Cardiac fibroblast (primary cell): ENCODE measurements at regions not wholly inside any gene's neighbourhood (a gene's known extent, or its start where the extent isn't known, plus 50 kb on each side); places are given as distances from the start of the nearest gene placed in this dataset.

Experiments used
- DNase-seq, 2 donors: peaks; one replicate each; pipeline versions ENCODE4 v3.0.0 to v3.0.0-alpha.2; 2010; ENCODE audit warnings: low read depth in 2 of 2
- H3K4me3 ChIP-seq, 2 donors: replicated peaks in 1 of 2; 1 replicate in 1 of 2; 2 replicates in 1 of 2; pipeline ENCODE4 v1.5.1; 2011; ENCODE audit warnings: low read depth in 2 of 2, low read length in 2 of 2, mild to moderate bottlenecking in 2 of 2, moderate library complexity in 1 of 2
- TF ChIP-seq, protein P1 (sequence below): IDR thresholded peaks from one replicate; pipeline ENCODE4 v1.5.1; 2011; ENCODE audit warnings: low read depth, mild to moderate bottlenecking, low read length, inconsistent platforms

DNA sequence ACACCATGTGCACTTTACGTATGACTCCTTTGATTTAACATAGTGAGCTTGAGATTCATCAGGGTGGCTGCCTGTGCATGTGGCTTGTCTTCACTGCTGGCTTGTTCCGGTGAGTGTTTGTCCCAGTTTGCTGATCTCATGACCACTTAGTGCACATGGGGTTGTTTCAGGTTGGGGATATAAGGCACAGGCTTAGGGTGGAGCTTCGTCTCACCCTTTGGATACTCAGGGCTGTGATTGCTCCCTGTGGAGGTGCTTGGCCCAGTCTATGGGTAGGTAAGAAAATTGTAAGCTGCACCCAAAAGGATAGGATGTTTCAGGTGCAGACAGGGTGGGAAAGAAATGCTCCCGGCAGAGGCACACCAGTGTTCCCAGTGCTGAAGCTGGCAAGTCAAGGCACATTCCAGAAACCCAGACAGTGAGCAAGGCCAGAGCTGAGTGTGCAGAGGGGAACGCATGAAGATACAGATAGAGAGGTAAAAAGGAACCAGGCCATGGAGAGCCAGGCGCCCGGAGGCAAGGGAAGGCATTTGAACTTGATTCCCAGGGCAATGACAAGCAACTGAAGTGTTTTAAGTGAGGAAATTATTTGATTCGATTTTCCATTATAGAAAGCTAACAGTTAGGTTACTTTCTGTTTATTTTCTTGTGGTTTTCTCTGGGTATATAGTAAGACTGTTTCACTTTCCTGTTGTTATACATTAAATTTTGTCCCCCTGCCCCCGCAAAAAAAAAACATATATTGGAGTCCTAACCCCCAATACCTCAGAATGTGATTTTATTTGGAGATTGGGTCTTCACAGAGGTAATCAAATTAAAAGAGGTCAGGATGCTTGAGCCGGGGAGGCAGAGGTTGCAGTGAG is 289.8 kb upstream of the KLF6 start:
- TF ChIP-seq, protein P1, sequence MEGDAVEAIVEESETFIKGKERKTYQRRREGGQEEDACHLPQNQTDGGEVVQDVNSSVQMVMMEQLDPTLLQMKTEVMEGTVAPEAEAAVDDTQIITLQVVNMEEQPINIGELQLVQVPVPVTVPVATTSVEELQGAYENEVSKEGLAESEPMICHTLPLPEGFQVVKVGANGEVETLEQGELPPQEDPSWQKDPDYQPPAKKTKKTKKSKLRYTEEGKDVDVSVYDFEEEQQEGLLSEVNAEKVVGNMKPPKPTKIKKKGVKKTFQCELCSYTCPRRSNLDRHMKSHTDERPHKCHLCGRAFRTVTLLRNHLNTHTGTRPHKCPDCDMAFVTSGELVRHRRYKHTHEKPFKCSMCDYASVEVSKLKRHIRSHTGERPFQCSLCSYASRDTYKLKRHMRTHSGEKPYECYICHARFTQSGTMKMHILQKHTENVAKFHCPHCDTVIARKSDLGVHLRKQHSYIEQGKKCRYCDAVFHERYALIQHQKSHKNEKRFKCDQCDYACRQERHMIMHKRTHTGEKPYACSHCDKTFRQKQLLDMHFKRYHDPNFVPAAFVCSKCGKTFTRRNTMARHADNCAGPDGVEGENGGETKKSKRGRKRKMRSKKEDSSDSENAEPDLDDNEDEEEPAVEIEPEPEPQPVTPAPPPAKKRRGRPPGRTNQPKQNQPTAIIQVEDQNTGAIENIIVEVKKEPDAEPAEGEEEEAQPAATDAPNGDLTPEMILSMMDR, result no peak

DNA sequence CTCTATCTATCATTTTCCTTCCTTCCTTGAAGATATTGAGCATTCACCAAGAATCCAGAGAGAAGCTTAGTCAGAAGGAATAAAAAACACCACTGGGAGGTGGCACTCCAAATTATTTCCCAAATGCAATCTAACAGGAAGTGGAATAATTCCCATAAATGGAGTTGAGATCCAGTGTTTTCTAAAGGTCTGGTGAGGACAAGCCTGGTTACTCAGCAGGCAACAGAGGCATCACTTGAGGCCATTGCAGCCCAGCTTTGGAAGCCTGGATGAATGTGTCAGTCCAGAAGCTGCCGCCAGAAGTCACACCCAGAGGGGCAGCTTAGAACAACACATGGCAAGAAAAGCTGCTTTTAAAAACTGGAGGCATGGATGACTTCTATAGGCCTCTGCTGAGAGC is 288.9 kb upstream of the KLF6 start:
- TF ChIP-seq, protein P1, result no peak
- H3K4me3 ChIP-seq, result no peak overlapping the region
- peak; percentile 75 to 90 for DNase-seq

More for the DNA sequence above, 289.8 kb upstream of the KLF6 start:
- no peak overlapping the region for H3K4me3 ChIP-seq
- DNase-seq, result peak; percentile 18 to 46

DNA sequence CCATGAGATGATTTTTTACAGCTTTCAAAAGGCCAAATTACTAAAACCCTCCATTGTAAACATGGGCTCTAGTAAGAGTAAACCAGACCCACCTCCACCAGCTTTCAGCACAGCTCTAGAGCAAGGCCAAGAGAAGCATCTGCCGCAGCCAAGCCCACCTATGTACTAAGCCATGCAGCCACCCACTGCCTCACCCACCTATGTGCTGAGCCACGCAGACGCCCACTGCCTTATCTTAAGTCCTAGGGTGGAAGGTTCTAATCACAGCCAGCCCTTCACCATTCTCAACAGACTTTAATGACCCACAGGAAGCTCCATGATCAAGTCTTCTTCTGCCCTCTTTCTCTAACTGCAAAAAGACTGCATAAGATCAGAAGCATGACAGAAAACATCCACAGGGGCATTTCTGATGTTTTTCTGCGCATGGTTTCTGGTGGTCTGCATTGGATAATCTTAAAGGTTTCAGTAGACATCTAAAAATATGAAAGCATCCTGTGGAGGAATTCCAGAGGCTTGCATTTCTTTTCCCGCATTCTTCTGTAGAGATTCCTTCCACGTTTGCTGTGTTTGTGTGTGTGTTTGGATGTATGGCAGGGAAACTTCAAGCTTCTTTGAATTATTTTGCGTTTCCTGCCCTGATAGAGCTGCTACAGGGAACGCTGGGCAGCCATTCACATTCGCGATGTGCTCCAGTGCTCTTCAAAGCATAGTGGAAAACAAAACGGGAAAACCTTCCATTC is 286.1 kb upstream of the KLF6 start:
- TF ChIP-seq, protein P1, result no peak
- DNase-seq, result no peak
- no peak overlapping the region for H3K4me3 ChIP-seq

DNA sequence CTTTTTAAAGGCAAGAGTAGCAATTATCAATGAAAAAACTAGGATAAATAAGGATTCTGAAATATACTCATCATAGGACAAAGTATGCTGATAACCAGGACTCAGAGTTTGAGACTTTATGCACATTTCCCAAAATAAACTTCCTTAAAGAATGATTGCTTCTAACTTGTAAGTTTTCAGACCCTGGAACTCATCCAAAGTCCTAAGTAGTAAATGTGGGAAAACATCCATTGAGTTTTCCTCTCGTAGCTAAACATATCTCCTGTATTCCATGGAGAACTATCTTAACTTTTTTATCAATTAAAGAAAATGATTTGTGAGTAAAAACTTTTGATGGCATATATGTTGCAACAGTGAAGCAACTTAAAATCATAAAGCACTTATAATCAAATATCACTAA is 285.2 kb upstream of the KLF6 start:
- TF ChIP-seq, protein P1, result no peak
- no peak overlapping the region for H3K4me3 ChIP-seq
- DNase-seq, result peak in 1 of 2 donors; percentile 41

DNA sequence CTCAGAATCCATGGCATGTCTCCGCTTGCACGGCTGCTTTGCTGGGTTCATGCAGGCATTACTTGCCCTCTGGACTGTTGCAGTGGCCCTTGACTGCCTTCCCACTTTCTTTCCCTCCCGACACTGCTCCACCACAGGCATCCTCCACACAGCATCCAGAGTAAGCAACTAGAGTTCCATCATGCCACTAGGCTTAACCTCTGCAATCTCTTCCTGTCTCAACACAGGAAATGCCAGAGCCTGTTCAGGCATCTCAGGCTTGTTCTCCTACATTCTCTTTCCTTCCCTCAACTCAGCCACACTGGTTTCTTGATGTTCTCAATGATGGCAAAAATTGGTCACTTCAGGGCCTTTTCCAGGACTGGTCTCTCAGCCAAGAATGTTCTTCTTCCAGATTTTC is 284.5 kb upstream of the KLF6 start:
- TF ChIP-seq, protein P1, result no peak
- DNase-seq, result peak; percentile 61 to 87
- no peak overlapping the region for H3K4me3 ChIP-seq

DNA sequence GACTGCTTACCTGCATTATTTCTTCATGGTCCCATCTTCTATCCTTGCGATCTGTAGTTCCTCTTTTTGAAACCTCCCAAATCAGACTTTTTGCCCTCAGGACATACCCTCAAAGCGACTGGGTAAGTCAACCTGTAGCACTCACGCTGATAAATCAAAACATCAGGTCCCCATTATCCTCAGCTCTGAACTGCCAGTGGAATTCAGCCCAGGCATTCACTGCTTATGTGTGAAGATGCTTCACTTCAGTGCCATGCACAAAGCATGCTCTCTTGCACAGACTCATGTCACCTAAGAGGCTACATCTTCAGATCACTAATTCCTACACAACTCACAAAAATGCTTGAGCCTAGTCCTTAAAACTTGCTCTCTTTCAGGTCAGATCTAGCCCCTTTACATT is 283.6 kb upstream of the KLF6 start:
- no peak for DNase-seq
- TF ChIP-seq, protein P1, result no peak
- H3K4me3 ChIP-seq, result no peak overlapping the region
